Gastroesophageal sphincter (tissue), 4 donors: ENCODE measurements at regions not wholly inside any gene's neighbourhood (a gene's known extent, or its start where the extent isn't known, plus 50 kb on each side); places are given as distances from the start of the nearest gene placed in this dataset.

Source experiments
- ATAC-seq: fragments of 150-250 bp; one replicate; pipeline ENCODE4 v1.9.1; 2016; ENCODE audit warnings: mild to moderate bottlenecking, moderate library complexity
- H3K27ac ChIP-seq, 4 donors: fragments of 200-600 bp; sonication (generic) in 3 of 4; 1 replicate in 3 of 4; 2 replicates in 1 of 4; pipeline ENCODE4 v1.5.1; 2016 to 2019
- H3K27me3 ChIP-seq: fragments of 200-600 bp; sonication (generic); one replicate; pipeline ENCODE4 v1.5.1; 2019
- H3K36me3 ChIP-seq, 2 donors: fragments of 200-600 bp; sonication (generic); one replicate each; pipeline ENCODE4 v1.5.1; 2019; ENCODE audit warnings: control low read depth in 1 of 2
- H3K4me1 ChIP-seq, 3 donors: fragments of 200-600 bp; sonication (generic); 1 replicate in 2 of 3; 2 replicates in 1 of 3; pipeline ENCODE4 v1.5.1; 2016 to 2019; ENCODE audit warnings: control low read depth in 2 of 3
- H3K4me3 ChIP-seq, 2 donors: fragments of 200-600 bp; sonication (generic); one replicate each; pipeline ENCODE4 v1.5.1; 2019; ENCODE audit warnings: mild to moderate bottlenecking in 1 of 2, moderate library complexity in 1 of 2
- H3K9me3 ChIP-seq, 3 donors: fragments of 200-600 bp; sonication (generic); one replicate each; pipeline ENCODE4 v1.5.1; 2017 to 2019; ENCODE audit warnings: control low read depth in 2 of 3
- EP300 ChIP-seq: sonication (generic); formaldehyde crosslinking; IDR thresholded peaks from one replicate; pipeline ENCODE4 v1.6.1; 2017; ENCODE audit warnings: antibody characterized with exemption, mild to moderate bottlenecking
- POLR2A ChIP-seq, 2 donors: fragments of 450-650 bp; IDR thresholded peaks; one replicate each; pipeline ENCODE4 v1.6.1; 2017; ENCODE audit warnings: antibody characterized with exemption in 2 of 2, mild to moderate bottlenecking in 2 of 2, moderate library complexity in 1 of 2
- POLR2AphosphoS5 ChIP-seq: sonication (generic); formaldehyde crosslinking; IDR thresholded peaks from one replicate; pipeline ENCODE4 v1.6.1; 2017; ENCODE audit warnings: antibody characterized with exemption
- WGBS, 2 donors: methylation state at CpG; one replicate each; pipeline ENCODE4 v1.1.5; 2018; ENCODE audit warnings: low coverage in 1 of 2; 5-methylcytosine and 5-hydroxymethylcytosine counted together
- TF ChIP-seq, protein P1 (sequence below), 4 experiments: fragments of 200-600 bp in 2 of 4; fragments of 450-650 bp in 2 of 4; sonication (generic) in 1 of 4; IDR thresholded peaks; one replicate each; pipeline ENCODE4 v1.5.1; 2017 to 2019; ENCODE audit warnings: antibody characterized with exemption in 4 of 4, mild to moderate bottlenecking in 2 of 4, moderate library complexity in 2 of 4

DNA sequence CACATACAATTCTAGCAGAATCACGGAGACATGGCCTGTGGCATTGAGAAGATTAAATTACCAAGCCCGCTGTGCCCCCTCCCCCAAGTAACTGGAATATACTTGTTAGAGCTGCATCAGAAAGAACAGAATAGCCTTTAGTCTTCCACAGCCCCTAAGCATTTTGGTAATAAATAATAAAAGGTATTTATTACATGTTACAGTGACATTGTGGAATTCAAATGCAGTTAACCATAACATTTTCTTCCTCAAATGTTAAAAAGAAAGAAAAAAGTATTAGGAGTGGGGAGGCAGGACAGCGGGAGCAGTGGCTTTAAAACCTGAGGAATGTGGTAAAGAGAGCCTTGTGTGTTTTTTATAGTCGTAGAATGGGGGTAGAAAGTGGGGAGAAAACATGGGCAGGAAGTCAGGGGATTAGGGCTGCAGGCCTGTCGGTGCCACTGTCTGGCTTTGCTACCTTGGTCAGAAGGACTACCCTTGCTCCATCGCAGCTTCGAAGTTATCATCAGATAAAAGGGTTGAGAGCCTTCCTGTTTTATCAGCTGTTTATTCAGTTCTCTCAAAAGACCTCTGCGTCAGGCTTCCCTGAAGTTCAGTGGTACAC, 255.9 kb downstream of the MSRB3 start:
- H3K9me3 ChIP-seq = peaks cover 0 to 6% (median 0%) of the 10 kb centered on the region in 3 donors
- TF ChIP-seq, protein P1, sequence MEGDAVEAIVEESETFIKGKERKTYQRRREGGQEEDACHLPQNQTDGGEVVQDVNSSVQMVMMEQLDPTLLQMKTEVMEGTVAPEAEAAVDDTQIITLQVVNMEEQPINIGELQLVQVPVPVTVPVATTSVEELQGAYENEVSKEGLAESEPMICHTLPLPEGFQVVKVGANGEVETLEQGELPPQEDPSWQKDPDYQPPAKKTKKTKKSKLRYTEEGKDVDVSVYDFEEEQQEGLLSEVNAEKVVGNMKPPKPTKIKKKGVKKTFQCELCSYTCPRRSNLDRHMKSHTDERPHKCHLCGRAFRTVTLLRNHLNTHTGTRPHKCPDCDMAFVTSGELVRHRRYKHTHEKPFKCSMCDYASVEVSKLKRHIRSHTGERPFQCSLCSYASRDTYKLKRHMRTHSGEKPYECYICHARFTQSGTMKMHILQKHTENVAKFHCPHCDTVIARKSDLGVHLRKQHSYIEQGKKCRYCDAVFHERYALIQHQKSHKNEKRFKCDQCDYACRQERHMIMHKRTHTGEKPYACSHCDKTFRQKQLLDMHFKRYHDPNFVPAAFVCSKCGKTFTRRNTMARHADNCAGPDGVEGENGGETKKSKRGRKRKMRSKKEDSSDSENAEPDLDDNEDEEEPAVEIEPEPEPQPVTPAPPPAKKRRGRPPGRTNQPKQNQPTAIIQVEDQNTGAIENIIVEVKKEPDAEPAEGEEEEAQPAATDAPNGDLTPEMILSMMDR (IDR thresholded peaks at IDR 0.05) = no peak
- TF ChIP-seq POLR2A (IDR thresholded peaks at IDR 0.05) = no peak
- TF ChIP-seq EP300 = no peak
- no peak for TF ChIP-seq POLR2AphosphoS5
- no peaks in the 10 kb centered on the region for H3K36me3 ChIP-seq
- no peaks in the 10 kb centered on the region for H3K27me3 ChIP-seq
- no peak overlapping the region for H3K27ac ChIP-seq
- WGBS, 2 donors = 80 to 88% methylated on average over 6 of the region's 8 CpGs
- H3K4me3 ChIP-seq = no peak overlapping the region
- peaks cover 0 to 7% (median 4%) of the 10 kb centered on the region in 3 donors for H3K4me1 ChIP-seq
- no peak for ATAC-seq

DNA sequence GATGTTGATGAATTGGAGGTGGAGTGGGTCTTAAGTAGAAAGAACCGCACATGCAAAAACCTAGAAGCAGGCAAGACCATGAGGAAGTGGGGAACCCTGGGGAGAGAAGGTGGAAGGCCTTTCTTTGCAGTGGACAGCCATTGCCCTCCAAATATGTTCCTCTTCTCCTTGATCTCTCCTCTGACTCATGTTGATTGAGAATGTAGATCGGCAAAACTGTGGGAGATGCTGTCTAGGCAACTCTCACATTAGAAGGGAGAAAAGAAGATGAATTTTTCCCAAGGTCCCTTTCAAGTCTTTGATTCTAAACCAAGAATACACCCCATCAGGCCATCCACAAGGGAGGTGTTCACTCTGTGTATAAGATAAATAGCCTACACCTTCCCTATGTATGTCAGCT, 257.5 kb downstream of the MSRB3 start:
- no peaks in the 10 kb centered on the region for H3K36me3 ChIP-seq
- no peak for TF ChIP-seq EP300
- TF ChIP-seq POLR2A (IDR thresholded peaks at IDR 0.05) = no peak
- no peak for TF ChIP-seq POLR2AphosphoS5
- TF ChIP-seq, protein P1 (IDR thresholded peaks at IDR 0.05) = no peak
- 91 to 100% methylated on average over 1 to 2 of the region's 2 CpGs for WGBS, 2 donors
- peak overlapping the region in 1 of 4 donors; percentile 41 for H3K27ac ChIP-seq
- peaks cover 0 to 22% (median 0%) of the 10 kb centered on the region in 3 donors for H3K9me3 ChIP-seq
- H3K27me3 ChIP-seq = no peaks in the 10 kb centered on the region
- H3K4me3 ChIP-seq = no peak overlapping the region
- H3K4me1 ChIP-seq = peaks cover 0 to 7% (median 4%) of the 10 kb centered on the region in 3 donors
- ATAC-seq = no peak

DNA sequence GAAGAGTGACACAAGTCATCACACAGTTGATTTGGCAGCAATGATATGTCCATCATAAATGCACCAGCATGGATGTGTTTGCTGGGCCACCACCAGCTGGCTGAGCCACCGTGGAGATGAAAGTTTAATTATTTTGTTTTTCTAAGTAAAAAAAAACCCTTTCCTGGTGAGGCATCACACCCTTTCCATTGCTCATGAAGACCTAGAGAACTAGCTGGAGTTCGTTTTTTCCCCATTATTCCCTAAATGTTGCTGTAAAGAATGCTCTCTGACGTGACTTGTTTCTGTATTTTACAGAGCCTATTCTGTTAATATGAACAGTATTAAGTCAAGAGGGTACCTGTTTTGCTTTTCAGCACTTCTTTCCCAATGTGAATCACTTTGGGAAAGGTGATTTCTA, 257.9 kb downstream of the MSRB3 start:
- no peak for TF ChIP-seq POLR2AphosphoS5
- TF ChIP-seq POLR2A (IDR thresholded peaks at IDR 0.05) = no peak
- TF ChIP-seq, protein P1 (IDR thresholded peaks at IDR 0.05) = no peak
- no peak for TF ChIP-seq EP300
- no peaks in the 10 kb centered on the region for H3K27me3 ChIP-seq
- peak overlapping the region in 1 of 4 donors; percentile 41 for H3K27ac ChIP-seq
- H3K4me1 ChIP-seq = peaks cover 0 to 7% (median 4%) of the 10 kb centered on the region in 3 donors
- H3K4me3 ChIP-seq = no peak overlapping the region
- 60% methylated on average over 3 of the region's 3 CpGs; no CpG with 5 or more reads in 1 of the 2 donors for WGBS, 2 donors
- H3K36me3 ChIP-seq = no peaks in the 10 kb centered on the region
- no peak for ATAC-seq
- peaks cover 0 to 25% (median 0%) of the 10 kb centered on the region in 3 donors for H3K9me3 ChIP-seq

DNA sequence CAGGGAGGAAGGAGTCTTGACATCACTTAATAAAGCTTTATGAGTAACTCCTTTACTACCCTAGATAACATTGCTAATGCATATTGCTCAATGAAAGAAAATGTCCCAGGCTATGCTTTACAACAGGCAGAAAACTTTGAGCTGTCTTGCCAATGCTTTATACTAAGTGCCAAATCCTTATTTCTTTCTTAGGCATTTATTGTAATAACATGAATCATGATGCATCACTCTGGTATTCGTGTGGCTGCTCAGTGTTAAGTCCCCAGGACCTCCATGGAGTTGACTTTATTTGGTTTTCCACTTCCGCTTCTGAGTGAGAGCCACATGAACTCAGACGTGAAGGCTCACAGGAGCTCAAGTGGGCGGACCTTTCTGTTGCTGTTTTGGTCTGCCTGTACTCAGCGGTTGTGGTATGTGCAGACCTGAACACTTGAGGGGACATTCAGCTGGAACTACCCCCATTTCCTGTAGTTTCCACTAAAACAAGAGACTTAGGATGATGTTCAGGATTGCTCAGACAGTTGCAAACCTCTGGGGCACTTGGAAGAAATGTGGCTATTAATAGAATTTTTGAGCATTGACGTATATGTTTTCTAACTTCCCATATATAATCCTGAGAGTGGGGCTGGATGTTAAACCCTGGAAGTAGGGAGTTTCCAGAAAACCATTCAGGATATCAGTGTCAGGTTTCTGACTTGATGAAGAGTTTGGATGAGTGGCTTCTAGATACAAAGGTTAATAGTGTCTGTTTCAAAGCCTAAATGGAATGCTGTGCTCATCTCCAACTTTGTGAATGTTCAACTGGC, 258.6 kb downstream of the MSRB3 start:
- H3K36me3 ChIP-seq = no peaks in the 10 kb centered on the region
- no peak for TF ChIP-seq POLR2A (IDR thresholded peaks at IDR 0.05)
- TF ChIP-seq, protein P1 (IDR thresholded peaks at IDR 0.05) = no peak
- TF ChIP-seq POLR2AphosphoS5 = peak; percentile 50
- TF ChIP-seq EP300 = no peak
- H3K27me3 ChIP-seq = no peaks in the 10 kb centered on the region
- H3K27ac ChIP-seq = peak overlapping the region in 2 of 4 donors; percentile 49 to 61
- peaks cover 0 to 25% (median 0%) of the 10 kb centered on the region in 3 donors for H3K9me3 ChIP-seq
- H3K4me3 ChIP-seq = no peak overlapping the region
- peak; percentile 87 for ATAC-seq
- peaks cover 0 to 7% (median 4%) of the 10 kb centered on the region in 3 donors for H3K4me1 ChIP-seq
- 24 to 26% methylated on average over 4 to 6 of the region's 6 CpGs for WGBS, 2 donors
